H1 (cell line): ENCODE measurements at regions not wholly inside any gene's neighbourhood (a gene's known extent, or its start where the extent isn't known, plus 50 kb on each side); places are given as distances from the start of the nearest gene placed in this dataset.

Source experiments
- CTCF ChIA-PET: fragments of 300-600 bp; sonication (Branson Sonifier 250); formaldehyde crosslinking; loops from one replicate; lab custom pipeline; 2021; ENCODE audit not compliant: partially characterized antibody; lab: Charles Lee
- POLR2A ChIA-PET: fragments of 300-600 bp; sonication (Branson Sonifier 250); formaldehyde crosslinking; loops from one replicate; lab custom pipeline; 2021; ENCODE audit warnings: inconsistent platforms; ENCODE audit not compliant: partially characterized antibody; lab: Charles Lee
- DNase-seq, 2 experiments: peaks; one replicate each; pipeline versions ENCODE4 v3.0.0 to v3.0.0-alpha.2; 2010 to 2022; ENCODE audit warnings: low spot score in 2 of 2, low read depth in 1 of 2, mixed read lengths in 1 of 2
- FAIRE-seq: peaks from 2 replicates; lab custom pipeline; 2011; peaks lifted over from hg19 to GRCh38; lab: Jason Lieb, UNC
- H2AFZ ChIP-seq: 2 replicates; pipeline ENCODE4 v1.8.1; 2012; ENCODE audit warnings: low read length, inconsistent platforms
- H2AK5ac ChIP-seq: 2 replicates; pipeline ENCODE4 v1.6.1; 2013; ENCODE audit warnings: low read depth, low read length
- H2BK120ac ChIP-seq: replicated peaks from 2 replicates; pipeline ENCODE3; 2013; ENCODE audit warnings: low read depth, low read length, inconsistent platforms
- H2BK12ac ChIP-seq: 2 replicates; pipeline ENCODE4 v1.6.1; 2013; ENCODE audit warnings: low read depth, low read length
- H2BK15ac ChIP-seq: 2 replicates; pipeline ENCODE4 v1.6.1; 2013; ENCODE audit warnings: low read length
- H2BK20ac ChIP-seq: 2 replicates; pipeline ENCODE4 v1.6.1; 2013; ENCODE audit warnings: low read length
- H2BK5ac ChIP-seq: 2 replicates; pipeline ENCODE4 v1.6.1; 2013; ENCODE audit warnings: low read depth, low read length
- H3K14ac ChIP-seq: 2 replicates; pipeline ENCODE4 v1.6.1; 2013; ENCODE audit warnings: inconsistent platforms; ENCODE audit not compliant: insufficient read length
- H3K18ac ChIP-seq: 2 replicates; pipeline ENCODE4 v1.6.1; 2013; ENCODE audit warnings: low read length; ENCODE audit errors: extremely low read depth
- H3K23ac ChIP-seq: 2 replicates; pipeline ENCODE4 v1.6.1; 2013; ENCODE audit warnings: inconsistent platforms; ENCODE audit not compliant: insufficient read length
- H3K23me2 ChIP-seq: 2 replicates; pipeline ENCODE4 v1.6.1; 2013; ENCODE audit warnings: low read depth, low read length
- H3K27ac ChIP-seq: 2 replicates; pipeline ENCODE4 v1.6.1; 2011; ENCODE audit warnings: low read depth, low read length, inconsistent platforms
- H3K27me3 ChIP-seq, 4 experiments: replicated peaks in 1 of 4; 1 replicate in 1 of 4; 2 replicates in 3 of 4; pipeline versions ENCODE4 v1.6.1 to v1.8.1; 2011 to 2013; ENCODE audit warnings: low read length in 3 of 4, mild to moderate bottlenecking in 3 of 4, inconsistent platforms in 2 of 4, mixed read lengths in 2 of 4, moderate library complexity in 1 of 4; ENCODE audit not compliant: control insufficient read depth in 3 of 4, insufficient read depth in 3 of 4; ENCODE audit errors: extremely low read depth in 1 of 4
- H3K36me3 ChIP-seq, 4 experiments: 2 replicates each; pipeline versions ENCODE4 v1.6.1 to v1.8.1; 2011 to 2013; ENCODE audit warnings: mild to moderate bottlenecking in 4 of 4, low read length in 3 of 4, moderate library complexity in 2 of 4, control low read depth in 1 of 4, inconsistent platforms in 1 of 4; ENCODE audit not compliant: insufficient read depth in 4 of 4, control insufficient read depth in 2 of 4
- H3K4ac ChIP-seq: replicated peaks from 2 replicates; pipeline ENCODE3; 2013; ENCODE audit warnings: low read length, low read depth, mixed read lengths, inconsistent platforms; ENCODE audit not compliant: insufficient read length
- H3K4me1 ChIP-seq, 4 experiments: replicated peaks in 1 of 4; 1 replicate in 1 of 4; 2 replicates in 3 of 4; pipeline versions ENCODE4 v1.6.1 to v1.8.1; 2011 to 2013; ENCODE audit warnings: low read length in 3 of 4, inconsistent platforms in 2 of 4, mixed read lengths in 1 of 4; ENCODE audit not compliant: insufficient read depth in 4 of 4, control insufficient read depth in 3 of 4
- H3K4me2 ChIP-seq, 2 experiments: 2 replicates each; pipeline versions ENCODE4 v1.6.1 to v1.8.1; 2011 to 2013; ENCODE audit warnings: low read depth in 2 of 2, low read length in 2 of 2, control low read depth in 1 of 2, inconsistent platforms in 1 of 2, mild to moderate bottlenecking in 1 of 2; ENCODE audit not compliant: insufficient read depth in 1 of 2
- H3K4me3 ChIP-seq, 4 experiments: fragments of 200-600, 300-600 bp in 1 of 4; sonication (generic), shearing (Covaris generic), sonication (Bioruptor Twin) in 1 of 4; 2 replicates each; pipeline versions ENCODE4 v1.5.1 to v1.8.1; 2011 to 2016; ENCODE audit warnings: low read length in 4 of 4, low read depth in 3 of 4, control low read depth in 2 of 4, inconsistent platforms in 2 of 4, mild to moderate bottlenecking in 2 of 4, mixed read lengths in 1 of 4, moderate library complexity in 1 of 4; ENCODE audit not compliant: insufficient read depth in 2 of 4; ENCODE audit errors: extremely low read depth in 1 of 4
- H3K56ac ChIP-seq: replicated peaks from 2 replicates; pipeline ENCODE3; 2013; ENCODE audit warnings: low read depth, mild to moderate bottlenecking, mixed read lengths, low read length, inconsistent platforms; ENCODE audit not compliant: insufficient read length
- H3K79me1 ChIP-seq: 2 replicates; pipeline ENCODE4 v1.6.1; 2013; ENCODE audit warnings: low read depth, low read length, control low read depth
- H3K79me2 ChIP-seq, 2 experiments: 2 replicates each; pipeline versions ENCODE4 v1.6.1 to v1.8.1; 2012 to 2013; ENCODE audit warnings: low read length in 2 of 2, mild to moderate bottlenecking in 2 of 2, inconsistent platforms in 1 of 2; ENCODE audit not compliant: insufficient read depth in 2 of 2, control insufficient read depth in 1 of 2
- H3K9ac ChIP-seq, 4 experiments: replicated peaks in 1 of 4; 1 replicate in 1 of 4; 2 replicates in 3 of 4; pipeline versions ENCODE4 v1.6.1 to v1.8.1; 2011 to 2013; ENCODE audit warnings: low read depth in 3 of 4, low read length in 3 of 4, control low read depth in 2 of 4, mild to moderate bottlenecking in 2 of 4, moderate library complexity in 2 of 4, inconsistent platforms in 1 of 4; ENCODE audit errors: extremely low read depth in 1 of 4
- H3K9me3 ChIP-seq, 2 experiments: 2 replicates each; pipeline versions ENCODE4 v1.6.1 to v1.8.1; 2012 to 2013; ENCODE audit warnings: mild to moderate bottlenecking in 2 of 2, moderate library complexity in 2 of 2, control low read depth in 1 of 2, inconsistent platforms in 1 of 2, low read depth in 1 of 2, low read length in 1 of 2, mixed read lengths in 1 of 2; ENCODE audit not compliant: insufficient read depth in 2 of 2
- H4K20me1 ChIP-seq, 2 experiments: replicated peaks in 1 of 2; 2 replicates each; pipeline versions ENCODE3 to v1.8.1; 2011 to 2013; ENCODE audit warnings: inconsistent platforms in 2 of 2, low read length in 2 of 2, mild to moderate bottlenecking in 1 of 2; ENCODE audit not compliant: insufficient read depth in 2 of 2, control insufficient read depth in 1 of 2
- H4K5ac ChIP-seq: 2 replicates; pipeline ENCODE4 v1.6.1; 2013; ENCODE audit warnings: low read length, low read depth, mixed read lengths, inconsistent platforms; ENCODE audit not compliant: insufficient read length
- H4K8ac ChIP-seq: 2 replicates; pipeline ENCODE4 v1.8.0; 2013; ENCODE audit warnings: mild to moderate bottlenecking, moderate library complexity, low read length, inconsistent platforms; ENCODE audit not compliant: insufficient read depth; ENCODE audit errors: extremely low read depth
- H4K91ac ChIP-seq: replicated peaks from 2 replicates; pipeline ENCODE3; 2013; ENCODE audit warnings: low read length, mixed read lengths, inconsistent platforms; ENCODE audit not compliant: insufficient read length
- CREB1 ChIP-seq: IDR thresholded peaks from 2 replicates; pipeline ENCODE4 v1.6.1; 2012; ENCODE audit warnings: inconsistent platforms
- GABPA ChIP-seq: IDR thresholded peaks from 2 replicates; pipeline ENCODE4 v1.6.1; 2011; ENCODE audit warnings: mild to moderate bottlenecking, low read length, moderate library complexity, borderline replicate concordance; ENCODE audit not compliant: insufficient read depth
- HDAC2 ChIP-seq, 2 experiments: fragments of 300-600 bp in 1 of 2; sonication (generic) in 1 of 2; IDR thresholded peaks; 2 replicates each; pipeline ENCODE4 v1.6.1; 2011 to 2012; ENCODE audit warnings: low read depth in 2 of 2, low read length in 2 of 2, mild to moderate bottlenecking in 2 of 2, moderate library complexity in 2 of 2, borderline replicate concordance in 1 of 2, inconsistent platforms in 1 of 2
- HDAC6 ChIP-seq: IDR thresholded peaks from one replicate; pipeline ENCODE4 v1.7.1; 2012; ENCODE audit warnings: low read depth, mild to moderate bottlenecking, inconsistent platforms, low read length, moderate library complexity
- JUN ChIP-seq: IDR thresholded peaks from 2 replicates; pipeline ENCODE4 v1.6.1; 2011; ENCODE audit warnings: low read depth, mild to moderate bottlenecking, improper control_type of control experiment, low read length
- KDM1A ChIP-seq: fragments of 200-600, 300-600 bp; sonication (generic); IDR thresholded peaks from 2 replicates; pipeline ENCODE4 v1.7.1; 2016; ENCODE audit warnings: mild to moderate bottlenecking, low read length, borderline replicate concordance
- KDM5A ChIP-seq: fragments of 200-600 bp; IDR thresholded peaks from 2 replicates; pipeline ENCODE4 v1.7.1; 2012; ENCODE audit warnings: mild to moderate bottlenecking, low read length, inconsistent platforms, mixed read lengths
- MAFK ChIP-seq: IDR thresholded peaks from 2 replicates; pipeline ENCODE4 v1.6.1; 2012; ENCODE audit warnings: low read depth, mild to moderate bottlenecking, improper control_type of control experiment, low read length
- PHF8 ChIP-seq: fragments of 200-600 bp; sonication (generic); conservative IDR thresholded peaks from 2 replicates; pipeline ENCODE4 v1.7.1; 2012; ENCODE audit warnings: low read depth, mild to moderate bottlenecking, inconsistent platforms, low read length, moderate library complexity
- SP1 ChIP-seq: IDR thresholded peaks from 2 replicates; pipeline ENCODE4 v1.6.1; 2011; ENCODE audit warnings: low read depth, low read length
- SUZ12 ChIP-seq: fragments of 200-600 bp; sonication (generic); IDR thresholded peaks from 2 replicates; pipeline ENCODE4 v1.6.1; 2012; ENCODE audit warnings: mild to moderate bottlenecking, inconsistent platforms, low read length, moderate library complexity, mixed read lengths
- TAF7 ChIP-seq: optimal IDR thresholded peaks from 2 replicates; pipeline ENCODE3; 2011; ENCODE audit warnings: low read depth, mild to moderate bottlenecking, inconsistent platforms, low read length, moderate library complexity, borderline replicate concordance
- WGBS, 2 experiments: shearing (Covaris generic) in 1 of 2; methylation state at CpG; one replicate each; pipeline versions ENCODE4 v1.1.6 to v1.1.7; 2013 to 2015; ENCODE audit warnings: low lambda C conversion rate in 2 of 2, mixed read lengths in 2 of 2, inconsistent platforms in 1 of 2, low coverage in 1 of 2, missing lambda C conversion rate in 1 of 2; ENCODE audit not compliant: insufficient replicate concordance in 2 of 2, insufficient coverage in 1 of 2, insufficient read length in 1 of 2; ENCODE audit errors: extremely low coverage in 1 of 2, missing lambda C conversion rate in 1 of 2; 5-methylcytosine and 5-hydroxymethylcytosine counted together
- TF ChIP-seq, protein P1 (sequence below): IDR thresholded peaks from 2 replicates; pipeline ENCODE4 v1.6.1; 2012; ENCODE audit warnings: inconsistent platforms

DNA sequence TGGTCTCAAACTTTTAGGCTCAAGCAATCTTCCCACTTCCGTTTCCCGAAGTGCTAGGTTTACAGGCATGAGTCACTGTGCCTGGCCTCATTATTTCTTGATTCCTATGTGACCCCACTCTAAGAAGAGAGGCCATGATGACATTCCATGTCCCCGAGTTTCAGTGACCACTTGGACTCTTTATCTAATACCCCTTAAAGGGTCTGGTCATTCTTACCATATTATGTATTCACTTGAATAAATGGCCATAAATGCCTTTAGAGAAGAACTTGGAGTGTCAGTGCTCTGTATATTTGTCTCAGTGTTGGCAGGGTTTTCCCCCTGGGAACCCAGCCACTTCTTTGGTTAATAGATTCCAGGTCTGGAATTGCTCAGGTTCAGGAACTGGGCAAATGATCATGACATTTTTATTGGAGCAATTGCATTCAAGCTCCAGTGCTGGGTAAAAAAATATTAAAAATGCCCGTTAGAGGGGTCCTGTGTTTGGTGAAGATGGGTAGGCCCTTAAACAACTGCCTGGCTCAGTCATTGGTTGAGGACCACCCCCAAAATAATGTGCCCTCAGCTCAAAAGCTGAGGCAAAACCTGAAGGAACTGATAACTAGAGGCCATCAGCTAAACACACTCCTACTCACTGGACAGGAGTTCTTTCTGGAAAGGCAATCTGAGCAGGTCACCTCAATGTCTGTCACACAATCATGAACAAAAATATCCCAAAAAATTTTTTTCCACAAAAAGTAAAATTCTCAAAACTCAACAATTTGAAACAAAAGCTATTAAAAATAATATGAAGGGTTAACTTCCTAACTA, 186.6 kb upstream of the ZNF608 start:
- no peak overlapping the region for H3K9ac ChIP-seq
- no peaks in the 10 kb centered on the region for H4K20me1 ChIP-seq
- ChIA-PET POLR2A (interaction anchor here (1.0 kb wide), 1 partner anchor 184 kb away, joined by 3 read pairs; no protein-coding TSS in a partner anchor), CTCF (interaction anchor here (0.6 to 1.2 kb wide), 4 partner anchors 19 to 1116 kb away, joined by 3 read pairs; no protein-coding TSS in a partner anchor)
- H4K5ac ChIP-seq: no peak overlapping the region
- no peak overlapping the region for H3K14ac ChIP-seq
- H2BK20ac ChIP-seq: no peak overlapping the region
- no peak overlapping the region for H2BK5ac ChIP-seq
- no peak overlapping the region for H3K27ac ChIP-seq
- no peak overlapping the region for H3K18ac ChIP-seq
- H3K27me3 ChIP-seq: no peaks in the 10 kb centered on the region
- H3K4me1 ChIP-seq: peaks cover 0 to 6% (median 0%) of the 10 kb centered on the region in 4 experiments; a peak in 1 of 7 replicates
- H3K4ac ChIP-seq: no peak overlapping the region
- no peak for FAIRE-seq
- H2BK12ac ChIP-seq: no peak overlapping the region
- no peak overlapping the region for H2BK15ac ChIP-seq
- H3K23me2 ChIP-seq: no peaks in the 10 kb centered on the region
- H3K4me2 ChIP-seq: no peak overlapping the region
- H3K4me3 ChIP-seq: no peak overlapping the region
- 70% methylated on average over 4 of the region's 4 CpGs; no CpG with 5 or more reads in 1 of the 2 experiments for WGBS, 2 experiments
- DNase-seq: no peak
- no peak overlapping the region for H3K23ac ChIP-seq
- H2BK120ac ChIP-seq: peak overlapping the region; percentile 86
- H3K56ac ChIP-seq: no peak overlapping the region
- H2AFZ ChIP-seq: no peak overlapping the region
- no peak overlapping the region for H4K91ac ChIP-seq
- no peaks in the 10 kb centered on the region for H3K79me1 ChIP-seq
- H3K9me3 ChIP-seq: no peaks in the 10 kb centered on the region
- H4K8ac ChIP-seq: no peak overlapping the region
- H2AK5ac ChIP-seq: no peak overlapping the region
- no peaks in the 10 kb centered on the region; a peak in 1 of 8 replicates for H3K36me3 ChIP-seq
- H3K79me2 ChIP-seq: no peaks in the 10 kb centered on the region
- no peak for TF ChIP-seq GABPA
- no peak for TF ChIP-seq CREB1
- TF ChIP-seq, protein P1, sequence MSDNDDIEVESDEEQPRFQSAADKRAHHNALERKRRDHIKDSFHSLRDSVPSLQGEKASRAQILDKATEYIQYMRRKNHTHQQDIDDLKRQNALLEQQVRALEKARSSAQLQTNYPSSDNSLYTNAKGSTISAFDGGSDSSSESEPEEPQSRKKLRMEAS: no peak
- no peak for TF ChIP-seq JUN
- no peak for TF ChIP-seq HDAC6
- no peak for TF ChIP-seq SUZ12
- no peak for TF ChIP-seq HDAC2 (IDR thresholded peaks at IDR 0.05; ENCODE audit: borderline replicate concordance in 1 of 2, low read depth in 2 of 2, low read length in 2 of 2)
- no peak for TF ChIP-seq TAF7
- no peak for TF ChIP-seq SP1
- TF ChIP-seq KDM5A: no peak
- no peak for TF ChIP-seq PHF8
- no peak for TF ChIP-seq MAFK
- no peak for TF ChIP-seq KDM1A
